Neural cell (in vitro differentiated cells): ENCODE measurements at regions not wholly inside any gene's neighbourhood (a gene's known extent, or its start where the extent isn't known, plus 50 kb on each side); places are given as distances from the start of the nearest gene placed in this dataset.

Experiments
- H2AFZ ChIP-seq: fragments of 200-600, 300-800 bp; sonication (generic), shearing (Covaris generic); 2 replicates; pipeline ENCODE4 v1.6.0; 2014; ENCODE audit warnings: low read depth, mild to moderate bottlenecking, antibody characterized with exemption, low read length, moderate library complexity
- H3F3A ChIP-seq: fragments of 200-600 bp; shearing (Covaris generic); 2 replicates; pipeline ENCODE4 v1.6.1; 2016; ENCODE audit warnings: mild to moderate bottlenecking, moderate library complexity, mixed read lengths, antibody characterized with exemption, low read length; ENCODE audit not compliant: insufficient read depth, poor library complexity, severe bottlenecking
- H3K27ac ChIP-seq: fragments of 200-600, 300-800 bp; sonication (generic), shearing (Covaris generic); 2 replicates; pipeline ENCODE4 v1.5.1; 2014; ENCODE audit warnings: mild to moderate bottlenecking, low read length, moderate library complexity
- H3K27me3 ChIP-seq: fragments of 300-800, 200-600 bp; sonication (generic), shearing (Covaris generic); 2 replicates; pipeline ENCODE4 v1.6.0; 2014; ENCODE audit warnings: mild to moderate bottlenecking, low read depth, low read length, moderate library complexity; ENCODE audit not compliant: insufficient read depth
- H3K36me3 ChIP-seq: fragments of 300-800, 200-600 bp; sonication (generic), shearing (Covaris generic); 2 replicates; pipeline ENCODE4 v1.5.1; 2014; ENCODE audit warnings: mild to moderate bottlenecking, antibody characterized with exemption, low read length, moderate library complexity; ENCODE audit not compliant: insufficient read depth
- H3K4me2 ChIP-seq: fragments of 300-800, 200-600 bp; sonication (generic), shearing (Covaris generic); 2 replicates; pipeline ENCODE4 v1.6.0; 2014; ENCODE audit warnings: mild to moderate bottlenecking, low read length
- H3K4me3 ChIP-seq: fragments of 300-800, 200-600 bp; sonication (generic), shearing (Covaris generic); 2 replicates; pipeline ENCODE4 v1.5.1; 2014; ENCODE audit warnings: mild to moderate bottlenecking, low read length, moderate library complexity
- H3K79me2 ChIP-seq: fragments of 200-600 bp; shearing (Covaris generic); replicated peaks from 2 replicates; pipeline ENCODE4 v1.6.0; 2014; ENCODE audit warnings: mild to moderate bottlenecking, low read length, moderate library complexity; ENCODE audit not compliant: insufficient read depth
- H3K9ac ChIP-seq: fragments of 300-800, 200-600 bp; sonication (generic), shearing (Covaris generic); 2 replicates; pipeline ENCODE4 v1.6.1; 2016; ENCODE audit warnings: mild to moderate bottlenecking, low read length, mixed read lengths
- H3K9me2 ChIP-seq: fragments of 200-600 bp; shearing (Covaris generic); 2 replicates; pipeline ENCODE4 v1.6.1; 2016; ENCODE audit warnings: mild to moderate bottlenecking, low read length, mixed read lengths; ENCODE audit not compliant: insufficient read depth
- H3K9me3 ChIP-seq: fragments of 200-600, 300-800 bp; sonication (generic), shearing (Covaris generic); 2 replicates; pipeline ENCODE4 v1.6.1; 2016; ENCODE audit warnings: mild to moderate bottlenecking, mixed run types, low read length, moderate library complexity, mixed read lengths
- H4K20me1 ChIP-seq: fragments of 200-600 bp; shearing (Covaris generic); 2 replicates; pipeline ENCODE4 v1.6.1; 2016; ENCODE audit warnings: mild to moderate bottlenecking, mixed run types; ENCODE audit not compliant: insufficient read depth
- EP300 ChIP-seq: fragments of 450-650 bp; conservative IDR thresholded peaks from 2 replicates; pipeline ENCODE4 v1.6.1; 2014; ENCODE audit warnings: antibody characterized with exemption, mild to moderate bottlenecking, moderate library complexity; ENCODE audit not compliant: poor library complexity, severe bottlenecking
- EZH2 ChIP-seq: fragments of 200-600, 300-800 bp; shearing (Covaris generic), sonication (generic); IDR thresholded peaks from 2 replicates; pipeline ENCODE4 v1.6.1; 2014; ENCODE audit warnings: antibody characterized with exemption, low read length, borderline replicate concordance, mild to moderate bottlenecking; ENCODE audit not compliant: insufficient read depth, poor library complexity, severe bottlenecking
- MXI1 ChIP-seq: fragments of 450-650 bp; conservative IDR thresholded peaks from 2 replicates; pipeline ENCODE4 v1.6.1; 2014; ENCODE audit warnings: antibody characterized with exemption, mild to moderate bottlenecking; ENCODE audit not compliant: poor library complexity, severe bottlenecking
- POLR2AphosphoS5 ChIP-seq: IDR thresholded peaks from 2 replicates; pipeline ENCODE4 v1.6.1; 2012
- RAD21 ChIP-seq: fragments of 450-650 bp; conservative IDR thresholded peaks from 2 replicates; pipeline ENCODE4 v1.6.1; 2014; ENCODE audit warnings: antibody characterized with exemption, mild to moderate bottlenecking, moderate library complexity
- REST ChIP-seq: IDR thresholded peaks from 2 replicates; pipeline ENCODE4 v1.6.1; 2012; ENCODE audit warnings: borderline replicate concordance
- SMC3 ChIP-seq: fragments of 450-650 bp; conservative IDR thresholded peaks from 2 replicates; pipeline ENCODE4 v1.6.1; 2014; ENCODE audit warnings: antibody characterized with exemption, mild to moderate bottlenecking, moderate library complexity; ENCODE audit not compliant: poor library complexity
- TAF1 ChIP-seq: IDR thresholded peaks from 2 replicates; pipeline ENCODE4 v1.6.1; 2012; ENCODE audit warnings: low read depth
- TF ChIP-seq, protein P1 (sequence below): fragments of 450-650 bp; IDR thresholded peaks from 2 replicates; pipeline ENCODE4 v1.5.1; 2014; ENCODE audit warnings: antibody characterized with exemption, mild to moderate bottlenecking, moderate library complexity; ENCODE audit not compliant: poor library complexity, severe bottlenecking

- H3K27ac ChIP-seq: no peak overlapping the region
Measured at GRCh38 chr15:81475471-81475870, 101.5 kb upstream of the TMC3 start.

DNA sequence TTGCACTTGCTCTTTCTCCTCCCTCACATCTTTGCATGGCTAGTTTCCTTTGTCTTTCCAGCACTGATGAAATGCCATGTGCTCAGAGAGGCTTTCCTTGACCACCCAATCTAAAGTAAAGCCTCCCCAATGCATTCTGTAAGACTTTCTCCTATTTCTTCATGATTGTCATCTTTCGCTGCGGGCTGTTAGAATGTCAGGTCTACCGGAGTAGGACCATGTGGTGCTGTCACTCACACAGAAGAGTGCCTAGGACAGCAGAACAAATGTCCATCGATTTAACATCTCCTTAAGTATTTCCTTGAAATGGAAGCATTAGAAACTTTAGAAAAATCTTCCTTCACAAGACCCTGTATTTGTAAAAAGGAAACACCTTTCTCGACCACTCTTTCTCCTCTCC, 99.9 kb upstream of the TMC3 start:
- H3F3A ChIP-seq: no peaks in the 10 kb centered on the region
- H2AFZ ChIP-seq: no peak overlapping the region
- H3K36me3 ChIP-seq: no peaks in the 10 kb centered on the region
- TF ChIP-seq RAD21: no peak
- no peak for TF ChIP-seq MXI1
- TF ChIP-seq SMC3: no peak
- no peak for TF ChIP-seq EZH2
- TF ChIP-seq TAF1: no peak
- TF ChIP-seq, protein P1, sequence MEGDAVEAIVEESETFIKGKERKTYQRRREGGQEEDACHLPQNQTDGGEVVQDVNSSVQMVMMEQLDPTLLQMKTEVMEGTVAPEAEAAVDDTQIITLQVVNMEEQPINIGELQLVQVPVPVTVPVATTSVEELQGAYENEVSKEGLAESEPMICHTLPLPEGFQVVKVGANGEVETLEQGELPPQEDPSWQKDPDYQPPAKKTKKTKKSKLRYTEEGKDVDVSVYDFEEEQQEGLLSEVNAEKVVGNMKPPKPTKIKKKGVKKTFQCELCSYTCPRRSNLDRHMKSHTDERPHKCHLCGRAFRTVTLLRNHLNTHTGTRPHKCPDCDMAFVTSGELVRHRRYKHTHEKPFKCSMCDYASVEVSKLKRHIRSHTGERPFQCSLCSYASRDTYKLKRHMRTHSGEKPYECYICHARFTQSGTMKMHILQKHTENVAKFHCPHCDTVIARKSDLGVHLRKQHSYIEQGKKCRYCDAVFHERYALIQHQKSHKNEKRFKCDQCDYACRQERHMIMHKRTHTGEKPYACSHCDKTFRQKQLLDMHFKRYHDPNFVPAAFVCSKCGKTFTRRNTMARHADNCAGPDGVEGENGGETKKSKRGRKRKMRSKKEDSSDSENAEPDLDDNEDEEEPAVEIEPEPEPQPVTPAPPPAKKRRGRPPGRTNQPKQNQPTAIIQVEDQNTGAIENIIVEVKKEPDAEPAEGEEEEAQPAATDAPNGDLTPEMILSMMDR: no peak
- no peak for TF ChIP-seq REST
- TF ChIP-seq EP300: no peak
- TF ChIP-seq POLR2AphosphoS5: no peak
- H3K9ac ChIP-seq: no peak overlapping the region
- no peaks in the 10 kb centered on the region for H4K20me1 ChIP-seq
- H3K9me3 ChIP-seq: no peaks in the 10 kb centered on the region
- H3K27ac ChIP-seq: no peak overlapping the region
- no peaks in the 10 kb centered on the region for H3K79me2 ChIP-seq
- H3K27me3 ChIP-seq: no peaks in the 10 kb centered on the region
- H3K9me2 ChIP-seq: no peaks in the 10 kb centered on the region
- no peak overlapping the region for H3K4me3 ChIP-seq
- no peak overlapping the region for H3K4me2 ChIP-seq

More at GRCh38 chr15:81475471-81475870, 101.5 kb upstream of the TMC3 start:
- Histone ChIP-seq H3K36me3 (no peaks in the 10 kb centered on the region), H3K9me3 (no peaks in the 10 kb centered on the region), H4K20me1 (no peaks in the 10 kb centered on the region), H3K4me2 (no peak overlapping the region), H3F3A (no peaks in the 10 kb centered on the region), H2AFZ (no peak overlapping the region), H3K9me2 (no peaks in the 10 kb centered on the region), H3K4me3 (no peak overlapping the region), H3K79me2 (no peaks in the 10 kb centered on the region), H3K27me3 (no peaks in the 10 kb centered on the region), H3K9ac (no peak overlapping the region)
- TF ChIP-seq TAF1 (no peak), RAD21 (no peak), POLR2AphosphoS5 (no peak), EZH2 (no peak), SMC3 (no peak), EP300 (no peak), MXI1 (no peak), REST (no peak)
- TF ChIP-seq, protein P1: no peak
